ENCODE measurements at regions not wholly inside any gene's neighbourhood (a gene's known extent, or its start where the extent isn't known, plus 50 kb on each side); places are given as distances from the start of the nearest gene placed in this dataset.

GRCh38 chr2:180873219-180873618, 107.2 kb upstream of the UBE2E3 start:
- TF ChIP-seq FOXP2 (optimal IDR thresholded peaks at IDR 0.05; ENCODE audit: borderline replicate concordance, extremely low read depth, extremely low read length, insufficient read depth) (no peak), TAF1 (IDR thresholded peaks at IDR 0.05; ENCODE audit: borderline replicate concordance, insufficient read depth, low read length) (no peak), POLR2AphosphoS5 (IDR thresholded peaks at IDR 0.05; ENCODE audit: low read depth, low read length) (no peak), SIN3A (IDR thresholded peaks at IDR 0.05; ENCODE audit: borderline replicate concordance, insufficient read depth, low read length) (no peak)
